HepG2 (cell line): ENCODE measurements at regions not wholly inside any gene's neighbourhood (a gene's known extent, or its start where the extent isn't known, plus 50 kb on each side); places are given as distances from the start of the nearest gene placed in this dataset.
A peak's percentile ranks its signal among the peaks of the same experiment; 100 is the strongest.

Source experiments
- ATAC-seq: fragments of 200-7000 bp; cut with Tn5 transposase; 3 replicates; pipeline ENCODE4 v1.9.1; 2020; ENCODE audit warnings: mild to moderate bottlenecking, moderate library complexity
- BruUV-seq: library from RNA; stranded (reverse); fragments of 400-500 nt; replicated peaks from 2 replicates; lab custom pipeline; 2021; lab: Mats Ljungman, UMichigan
- CTCF ChIA-PET: fragments of 300-600 bp; formaldehyde crosslinking; extraction: SDS; loops from one replicate; lab custom pipeline; 2021; ENCODE audit warnings: low total read pairs, inconsistent platforms, low intra/inter-chr PET ratio; lab: Yijun Ruan, JAX
- POLR2A ChIA-PET: fragments of 350-600 bp; sonication (Branson Sonifier 250); formaldehyde crosslinking; loops from one replicate; lab custom pipeline; 2020; ENCODE audit warnings: antibody characterized with exemption, inconsistent platforms; lab: Yijun Ruan, JAX
- DNase-seq: peaks from one replicate; pipeline ENCODE4 v3.0.0-alpha.2; 2015; ENCODE audit warnings: low spot score
- FAIRE-seq: peaks from 3 replicates; lab custom pipeline; 2011; peaks lifted over from hg19 to GRCh38; lab: Jason Lieb, UNC
- H2AFZ ChIP-seq: one replicate; pipeline ENCODE4 v1.6.1; 2011; ENCODE audit warnings: low read length, inconsistent platforms
- H3K27ac ChIP-seq: fragments of 300-600 bp; 3 replicates; pipeline ENCODE4 v1.8.0; 2011; ENCODE audit warnings: mixed run types, mild to moderate bottlenecking, mixed read lengths, low read length, inconsistent platforms; ENCODE audit not compliant: insufficient read depth; ENCODE audit errors: extremely low read length
- H3K27me3 ChIP-seq, 2 experiments: fragments of 200-600 bp in 1 of 2; 2 replicates in 1 of 2; 3 replicates in 1 of 2; pipeline versions ENCODE4 v1.6.0 to v1.8.0; 2011; ENCODE audit warnings: low read length in 2 of 2, mild to moderate bottlenecking in 2 of 2, moderate library complexity in 2 of 2, inconsistent platforms in 1 of 2; ENCODE audit not compliant: insufficient read depth in 2 of 2, control insufficient read depth in 1 of 2
- H3K36me3 ChIP-seq, 2 experiments: fragments of 200-600 bp in 1 of 2; replicated peaks in 1 of 2; 2 replicates in 1 of 2; 3 replicates in 1 of 2; pipeline versions ENCODE4 v1.5.1 to v1.8.0; 2011; ENCODE audit warnings: low read length in 2 of 2, inconsistent platforms in 1 of 2; ENCODE audit not compliant: insufficient read depth in 2 of 2, control insufficient read depth in 1 of 2
- H3K4me1 ChIP-seq: 2 replicates; pipeline ENCODE4 v1.5.1; 2012; ENCODE audit warnings: low read length, inconsistent platforms; ENCODE audit not compliant: insufficient read depth
- H3K4me2 ChIP-seq: 2 replicates; pipeline ENCODE4 v1.6.0; 2011; ENCODE audit warnings: low read depth, low read length, inconsistent platforms
- H3K4me3 ChIP-seq, 3 experiments: fragments of 200-600 bp in 1 of 3; sonication (generic), shearing (Covaris generic) in 1 of 3; replicated peaks in 1 of 3; 2 replicates each; pipeline ENCODE4 v1.5.1; 2011 to 2016; ENCODE audit warnings: low read length in 3 of 3, inconsistent platforms in 2 of 3, low read depth in 2 of 3, mild to moderate bottlenecking in 2 of 3, control low read depth in 1 of 3, mixed read lengths in 1 of 3; ENCODE audit not compliant: insufficient read depth in 1 of 3
- H3K79me2 ChIP-seq: one replicate; pipeline ENCODE4 v1.6.1; 2011; ENCODE audit warnings: low read length, inconsistent platforms; ENCODE audit not compliant: insufficient read depth
- H3K9ac ChIP-seq: 2 replicates; pipeline ENCODE4 v1.6.0; 2011; ENCODE audit warnings: mild to moderate bottlenecking, low read depth, low read length, inconsistent platforms; ENCODE audit not compliant: insufficient read depth
- H3K9me3 ChIP-seq: 2 replicates; pipeline ENCODE4 v1.5.1; 2012; ENCODE audit warnings: mild to moderate bottlenecking, low read length
- H4K20me1 ChIP-seq: 2 replicates; pipeline ENCODE4 v1.6.0; 2011; ENCODE audit warnings: inconsistent platforms, mild to moderate bottlenecking, low read length, moderate library complexity; ENCODE audit not compliant: insufficient read depth
- ATF7 ChIP-seq, 2 experiments: fragments of 450-650 bp in 1 of 2; sonication (generic) in 1 of 2; formaldehyde crosslinking in 1 of 2; IDR thresholded peaks; 2 replicates each; pipeline versions ENCODE4 v1.4.0 to v1.6.1; 2016 to 2020; ENCODE audit warnings: antibody characterized with exemption in 1 of 2, mild to moderate bottlenecking in 1 of 2, missing genetic modification reagents in 1 of 2
- CREB3 ChIP-seq: sonication (generic); formaldehyde crosslinking; IDR thresholded peaks from 2 replicates; pipeline ENCODE4 v1.5.0; 2020; ENCODE audit warnings: missing genetic modification reagents
- CTCF ChIP-seq: sonication (generic); formaldehyde crosslinking; IDR thresholded peaks from 2 replicates; pipeline ENCODE4 v1.5.0; 2020; ENCODE audit warnings: mild to moderate bottlenecking, missing genetic modification reagents, moderate library complexity
- GLI4 ChIP-seq: sonication (generic); formaldehyde crosslinking; IDR thresholded peaks from 2 replicates; pipeline ENCODE4 v1.5.1; 2020; ENCODE audit warnings: missing genetic modification reagents, mild to moderate bottlenecking, moderate library complexity, borderline replicate concordance
- ISL2 ChIP-seq: sonication (generic); formaldehyde crosslinking; IDR thresholded peaks from 2 replicates; pipeline ENCODE4 v1.5.0; 2020; ENCODE audit warnings: missing genetic modification reagents
- STAG1 ChIP-seq: sonication (generic); formaldehyde crosslinking; IDR thresholded peaks from 2 replicates; pipeline ENCODE4 v1.4.0; 2020; ENCODE audit warnings: missing genetic modification reagents
- WGBS: methylation state at CpG from one replicate; pipeline ENCODE4 v1.1.6; 2017; ENCODE audit warnings: low lambda C conversion rate; 5-methylcytosine and 5-hydroxymethylcytosine counted together
- in situ Hi-C: cut with HindIII; loops from 2 replicates; pipeline ENCODE4 v1.10.0; 2017; ENCODE audit warnings: low pct_unique_long_range_greater_than_20kb; ENCODE audit not compliant: extremely low pct_ligation_motif_present
- intact Hi-C: fragments of 100-400 bp; cut with micrococcal nuclease; formaldehyde crosslinking; loops from one replicate; pipeline ENCODE4 v1.10.0; 2022; ENCODE audit not compliant: unreplicated experiment

- Histone ChIP-seq H3K79me2 (no peaks in the 10 kb centered on the region), H2AFZ (no peak overlapping the region), H3K9ac (no peak overlapping the region), H3K4me1 (no peaks in the 10 kb centered on the region), H3K27ac (no peak overlapping the region), H3K27me3 (no peaks in the 10 kb centered on the region), H3K36me3 (no peaks in the 10 kb centered on the region), H3K9me3 (no peaks in the 10 kb centered on the region), H3K4me3 (no peak overlapping the region), H3K4me2 (no peak overlapping the region), H4K20me1 (no peaks in the 10 kb centered on the region)
- no TSS peak for BruUV-seq
- in situ Hi-C loops: no loop called here
- ChIA-PET POLR2A (no interaction called here), CTCF (no interaction called here)
- intact Hi-C loops: loop anchor here (1.0 kb wide), 1 partner anchor 201 kb away; no protein-coding TSS in a partner anchor
- 0% methylated on average over 5 of the region's 5 CpGs for WGBS
- ATAC-seq (peak; percentile 67), FAIRE-seq (no peak), DNase-seq (no peak)
- TF ChIP-seq STAG1 (CRISPR knock-in tag) (peak; percentile 38), CTCF (CRISPR knock-in tag) (peak; percentile 12; the same call in 1 of the 2 replicates), ISL2 (CRISPR knock-in tag) (no peak), ATF7 (IDR thresholded peaks at IDR 0.05) (peak; percentile 33; the same call in 1 of the 2 replicates), ATF7 (CRISPR knock-in tag; IDR thresholded peaks at IDR 0.05) (no peak), GLI4 (no peak), CREB3 (CRISPR knock-in tag) (no peak)
These were observed 583.8 kb upstream of the ZNF717 start for GRCh38 chr3:76369170-76369569.
